NT2/D1 (cell line): ENCODE measurements at regions not wholly inside any gene's neighbourhood (a gene's known extent, or its start where the extent isn't known, plus 50 kb on each side); places are given as distances from the start of the nearest gene placed in this dataset.

Experiments
- SUZ12 ChIP-seq: IDR thresholded peaks from 2 replicates; pipeline ENCODE4 v1.6.1; 2011; ENCODE audit not compliant: insufficient read length, insufficient read depth; ENCODE audit errors: extremely low read depth
- YY1 ChIP-seq: IDR thresholded peaks from 2 replicates; pipeline ENCODE4 v1.6.1; 2011; ENCODE audit not compliant: insufficient read length, insufficient read depth
- ZNF274 ChIP-seq: IDR thresholded peaks from 2 replicates; pipeline ENCODE4 v1.6.1; 2011; ENCODE audit warnings: mild to moderate bottlenecking, low read depth, low read length

DNA sequence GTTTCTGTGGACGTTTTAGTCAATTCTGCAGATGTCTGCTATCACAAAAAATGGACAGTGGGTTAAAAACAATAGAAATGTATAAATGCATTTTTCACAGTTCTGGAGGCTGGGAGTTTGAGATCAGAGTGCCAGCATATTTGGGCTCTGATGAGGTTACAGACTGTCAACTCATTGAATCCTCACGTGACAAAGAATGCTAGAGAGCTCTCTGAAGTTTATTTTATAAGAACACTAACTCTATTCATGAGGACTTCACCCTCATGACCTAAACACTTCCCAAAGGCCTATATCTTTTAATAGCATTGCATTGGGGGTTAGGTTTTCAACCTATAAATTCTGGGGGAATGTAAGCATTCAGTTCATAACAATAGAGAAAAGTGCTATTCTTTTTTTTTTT lies 182.6 kb upstream of the SLITRK3 start:
- TF ChIP-seq ZNF274 (no peak), YY1 (no peak), SUZ12 (no peak)
